Adrenal gland (tissue), 5 donors: ENCODE measurements at regions not wholly inside any gene's neighbourhood (a gene's known extent, or its start where the extent isn't known, plus 50 kb on each side); places are given as distances from the start of the nearest gene placed in this dataset.

Experiments
- CTCF ChIP-seq, 6 experiments: fragments of 450-650 bp in 4 of 6; fragments of 200-600 bp in 2 of 6; sonication (generic) in 1 of 6; IDR thresholded peaks; 1 replicate in 5 of 6; 2 replicates in 1 of 6; pipeline versions ENCODE4 v1.5.1 to v1.8.0; 2016 to 2021; ENCODE audit warnings: antibody characterized with exemption in 6 of 6, mild to moderate bottlenecking in 2 of 6, moderate library complexity in 1 of 6
- POLR2A ChIP-seq, 2 donors: fragments of 450-650 bp; IDR thresholded peaks; one replicate each; pipeline ENCODE4 v1.6.1; 2017; ENCODE audit warnings: antibody characterized with exemption in 2 of 2, mild to moderate bottlenecking in 2 of 2, moderate library complexity in 1 of 2
- donor health status: DM: no; HTN: no; CAD: no.

- TF ChIP-seq CTCF (IDR thresholded peaks at IDR 0.05) (no peak), POLR2A (IDR thresholded peaks at IDR 0.05) (no peak)
Measured at GRCh38 chr3:72680766-72681165, 167.5 kb downstream of the SHQ1 start.
